CD4-positive, alpha-beta memory T cell (primary cell): ENCODE measurements at regions not wholly inside any gene's neighbourhood (a gene's known extent, or its start where the extent isn't known, plus 50 kb on each side); places are given as distances from the start of the nearest gene placed in this dataset.

ENCODE experiments used
- CTCF ChIA-PET: fragments of 350-600 bp; sonication (Branson Sonifier 250); formaldehyde crosslinking; loops from one replicate; lab custom pipeline; 2021; ENCODE audit warnings: inconsistent platforms; ENCODE audit not compliant: partially characterized antibody; lab: Charles Lee
- POLR2A ChIA-PET: fragments of 350-600 bp; sonication (Branson Sonifier 250); formaldehyde crosslinking; loops from one replicate; lab custom pipeline; 2021; ENCODE audit not compliant: partially characterized antibody; lab: Charles Lee
- DNase-seq, 5 donors: peaks; one replicate each; pipeline versions ENCODE4 v3.0.0 to v3.0.0-alpha.2; 2020 to 2022; ENCODE audit warnings: mixed read lengths in 1 of 5
- H3K27ac ChIP-seq: one replicate; pipeline ENCODE4 v1.7.0; 2013; ENCODE audit warnings: low read depth, low read length
- H3K27me3 ChIP-seq: 2 replicates; pipeline ENCODE4 v1.7.0; 2013; ENCODE audit warnings: mild to moderate bottlenecking, low read length, moderate library complexity; ENCODE audit not compliant: insufficient read depth
- H3K36me3 ChIP-seq: 2 replicates; pipeline ENCODE4 v1.7.0; 2013; ENCODE audit warnings: mild to moderate bottlenecking, low read length, moderate library complexity; ENCODE audit not compliant: insufficient read depth
- H3K4me1 ChIP-seq: 2 replicates; pipeline ENCODE4 v1.7.0; 2013; ENCODE audit warnings: mild to moderate bottlenecking, low read length, moderate library complexity; ENCODE audit not compliant: insufficient read depth
- H3K4me3 ChIP-seq, 2 donors: one replicate each; pipeline ENCODE4 v1.7.0; 2013; ENCODE audit warnings: low read length in 2 of 2, mild to moderate bottlenecking in 1 of 2
- H3K9me3 ChIP-seq, 2 donors: one replicate each; pipeline ENCODE4 v1.7.0; 2013; ENCODE audit warnings: low read length in 2 of 2, control low read depth in 1 of 2; ENCODE audit not compliant: control insufficient read depth in 1 of 2
- H3K27ac Mint-ChIP-seq, 7 donors: one replicate each; pipeline ENCODE4 v1.8.0; 2020 to 2021; ENCODE audit warnings: mixed read lengths in 7 of 7, mild to moderate bottlenecking in 6 of 7, inconsistent platforms in 3 of 7, moderate library complexity in 3 of 7
- H3K27me3 Mint-ChIP-seq, 2 donors: one replicate each; pipeline ENCODE4 v1.8.0; 2020 to 2021; ENCODE audit warnings: mixed read lengths in 2 of 2
- H3K36me3 Mint-ChIP-seq, 2 donors: one replicate each; pipeline ENCODE4 v1.8.0; 2020 to 2021; ENCODE audit warnings: mixed read lengths in 2 of 2, inconsistent platforms in 1 of 2, mild to moderate bottlenecking in 1 of 2
- H3K4me1 Mint-ChIP-seq, 4 donors: one replicate each; pipeline ENCODE4 v1.8.0; 2020 to 2021; ENCODE audit warnings: mixed read lengths in 4 of 4, mild to moderate bottlenecking in 1 of 4
- H3K4me3 Mint-ChIP-seq, 8 donors: one replicate each; pipeline ENCODE4 v1.8.0; 2020 to 2021; ENCODE audit warnings: mixed read lengths in 8 of 8, mild to moderate bottlenecking in 7 of 8, moderate library complexity in 6 of 8, inconsistent platforms in 3 of 8
- H3K9me3 Mint-ChIP-seq, 8 donors: one replicate each; pipeline ENCODE4 v1.8.0; 2020 to 2021; ENCODE audit warnings: mixed read lengths in 8 of 8, mild to moderate bottlenecking in 5 of 8, inconsistent platforms in 3 of 8, moderate library complexity in 1 of 8
- intact Hi-C: fragments of 100-400 bp; cut with micrococcal nuclease; formaldehyde crosslinking; loops from one replicate; pipeline ENCODE4 v1.15.1; 2023

DNA sequence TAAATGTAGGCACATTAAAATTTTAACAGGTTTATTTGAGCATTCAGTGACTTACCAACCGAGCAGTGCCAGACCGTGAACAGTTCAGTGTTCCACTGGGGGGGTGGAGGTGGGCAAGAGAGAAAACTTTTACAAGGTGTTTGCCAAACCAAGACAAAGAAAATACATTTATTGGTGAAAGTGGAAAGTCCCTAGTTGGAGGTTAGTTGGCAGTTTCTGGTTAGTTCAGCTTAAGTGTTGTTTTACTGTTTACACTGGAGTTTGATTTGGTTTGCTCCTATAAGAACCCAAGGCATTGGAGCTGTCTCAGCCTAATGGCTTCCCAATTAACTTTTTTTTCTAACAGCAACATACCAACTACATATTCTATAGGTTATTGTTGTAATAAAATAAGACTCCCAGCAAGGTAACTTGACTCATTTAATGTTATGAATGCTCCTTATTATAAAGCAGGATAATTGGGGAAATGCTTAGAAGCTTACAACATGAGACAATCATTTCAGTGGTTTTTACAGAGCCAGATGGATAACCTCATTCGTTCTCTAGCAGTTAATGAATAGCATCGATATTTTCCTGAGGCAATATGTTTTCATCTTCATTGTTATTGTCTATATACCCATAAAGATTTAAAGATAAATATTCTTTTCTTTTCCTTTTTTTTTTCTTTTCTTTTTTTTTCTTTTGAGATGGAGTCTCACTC lies 115.8 kb downstream of the ETNK1 start:
- Mint-ChIP-seq H3K27me3 (peaks cover 3 to 5% of the 10 kb centered on the region in 2 donors), H3K4me1 (no peaks in the 10 kb centered on the region), H3K36me3 (no peaks in the 10 kb centered on the region), H3K9me3 (peaks cover 0 to 2% (median 0%) of the 10 kb centered on the region in 8 donors), H3K4me3 (peak overlapping the region in 1 of 8 donors; percentile 26), H3K27ac (no peak overlapping the region)
- Histone ChIP-seq H3K27me3 (no peaks in the 10 kb centered on the region), H3K27ac (no peak overlapping the region), H3K4me1 (no peaks in the 10 kb centered on the region), H3K36me3 (no peaks in the 10 kb centered on the region), H3K9me3 (no peaks in the 10 kb centered on the region), H3K4me3 (no peak overlapping the region)
- no peak for DNase-seq
- CTCF ChIA-PET, result no interaction called here
- intact Hi-C loops, result no loop called here
- POLR2A ChIA-PET, result no interaction called here

- Histone ChIP-seq H3K36me3 (no peaks in the 10 kb centered on the region), H3K27me3 (no peaks in the 10 kb centered on the region), H3K4me3 (no peak overlapping the region), H3K4me1 (no peaks in the 10 kb centered on the region), H3K9me3 (no peaks in the 10 kb centered on the region), H3K27ac (no peak overlapping the region)
- Mint-ChIP-seq H3K4me1 (no peaks in the 10 kb centered on the region), H3K36me3 (no peaks in the 10 kb centered on the region), H3K4me3 (no peak overlapping the region), H3K9me3 (no peaks in the 10 kb centered on the region), H3K27me3 (peaks cover 5% of the 10 kb centered on the region in 2 donors), H3K27ac (no peak overlapping the region)
- ChIA-PET CTCF (no interaction called here), POLR2A (no interaction called here)
- intact Hi-C loops, result no loop called here
- DNase-seq, result no peak
Observed at GRCh38 chr12:22743700-22744099, 118.7 kb downstream of the ETNK1 start.

DNA sequence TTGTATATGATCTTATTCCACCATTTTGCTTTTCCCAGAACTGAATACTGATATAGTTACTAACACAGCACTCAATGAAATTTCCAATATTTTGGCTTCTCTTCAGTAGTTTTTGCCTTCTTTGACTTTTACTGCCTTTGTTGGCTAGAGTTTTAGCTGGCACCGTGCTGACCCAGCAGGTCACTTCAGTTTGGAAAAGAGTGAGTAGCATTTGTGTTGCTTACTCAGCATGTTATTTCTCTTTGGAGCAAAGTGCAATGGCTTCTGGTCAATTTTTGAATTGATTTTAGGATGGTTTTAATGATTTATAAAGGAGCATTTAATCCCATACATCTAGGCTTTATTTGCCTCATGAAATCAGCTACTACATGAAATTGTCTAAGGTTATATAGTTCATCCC lies 119.2 kb downstream of the ETNK1 start:
- H3K27ac ChIP-seq, result no peak overlapping the region
- no peak overlapping the region for H3K4me3 ChIP-seq
- H3K27me3 ChIP-seq, result no peaks in the 10 kb centered on the region
- H3K4me1 ChIP-seq, result no peaks in the 10 kb centered on the region
- ChIA-PET CTCF (no interaction called here), POLR2A (no interaction called here)
- Mint-ChIP-seq H3K4me3 (no peak overlapping the region), H3K9me3 (no peaks in the 10 kb centered on the region), H3K27me3 (peaks cover 4 to 6% of the 10 kb centered on the region in 2 donors), H3K4me1 (no peaks in the 10 kb centered on the region), H3K27ac (no peak overlapping the region), H3K36me3 (no peaks in the 10 kb centered on the region)
- H3K36me3 ChIP-seq, result no peaks in the 10 kb centered on the region
- DNase-seq, result no peak
- no peaks in the 10 kb centered on the region for H3K9me3 ChIP-seq
- intact Hi-C loops, result no loop called here

- Mint-ChIP-seq H3K4me1 (no peaks in the 10 kb centered on the region), H3K9me3 (peaks cover 0 to 3% (median 0%) of the 10 kb centered on the region in 8 donors), H3K4me3 (no peak overlapping the region), H3K27me3 (peaks cover 4 to 6% of the 10 kb centered on the region in 2 donors), H3K36me3 (no peaks in the 10 kb centered on the region), H3K27ac (no peak overlapping the region)
- CTCF ChIA-PET, result no interaction called here
- H3K27ac ChIP-seq, result no peak overlapping the region
- no peaks in the 10 kb centered on the region for H3K36me3 ChIP-seq
- H3K9me3 ChIP-seq, result no peaks in the 10 kb centered on the region
- no peaks in the 10 kb centered on the region for H3K4me1 ChIP-seq
- no peak for DNase-seq
- intact Hi-C loops, result no loop called here
- POLR2A ChIA-PET, result no interaction called here
- H3K27me3 ChIP-seq, result no peaks in the 10 kb centered on the region
- H3K4me3 ChIP-seq, result no peak overlapping the region
Observed at GRCh38 chr12:22746720-22747119, 121.7 kb downstream of the ETNK1 start.

GRCh38 chr12:22755629-22756028 lies 130.7 kb downstream of the ETNK1 start:
- H3K27me3 ChIP-seq, result no peaks in the 10 kb centered on the region
- Mint-ChIP-seq H3K4me1 (no peaks in the 10 kb centered on the region), H3K36me3 (no peaks in the 10 kb centered on the region), H3K9me3 (peaks cover 0 to 13% (median 5%) of the 10 kb centered on the region in 8 donors), H3K27me3 (peaks cover 0 to 2% of the 10 kb centered on the region in 2 donors), H3K27ac (no peak overlapping the region), H3K4me3 (no peak overlapping the region)
- no peak overlapping the region for H3K4me3 ChIP-seq
- no peak for DNase-seq
- intact Hi-C loops, result no loop called here
- H3K4me1 ChIP-seq, result no peaks in the 10 kb centered on the region
- no peaks in the 10 kb centered on the region for H3K9me3 ChIP-seq
- CTCF ChIA-PET, result no interaction called here
- no peaks in the 10 kb centered on the region for H3K36me3 ChIP-seq
- POLR2A ChIA-PET, result no interaction called here
- H3K27ac ChIP-seq, result no peak overlapping the region

- Histone ChIP-seq H3K36me3 (no peaks in the 10 kb centered on the region), H3K4me1 (no peaks in the 10 kb centered on the region), H3K4me3 (no peak overlapping the region), H3K9me3 (no peaks in the 10 kb centered on the region), H3K27ac (no peak overlapping the region), H3K27me3 (no peaks in the 10 kb centered on the region)
- H3K27me3 Mint-ChIP-seq, result no peaks in the 10 kb centered on the region
- ChIA-PET CTCF (no interaction called here), POLR2A (no interaction called here)
- H3K4me1 Mint-ChIP-seq, result no peaks in the 10 kb centered on the region
- no peak overlapping the region for H3K27ac Mint-ChIP-seq
- no peak for DNase-seq
- intact Hi-C loops, result no loop called here
- no peak overlapping the region for H3K4me3 Mint-ChIP-seq
- H3K9me3 Mint-ChIP-seq, result peaks cover 0 to 4% (median under 1%) of the 10 kb centered on the region in 8 donors
- no peaks in the 10 kb centered on the region for H3K36me3 Mint-ChIP-seq
Observed at GRCh38 chr12:22759769-22760674, 135.1 kb downstream of the ETNK1 start.

- Histone ChIP-seq H3K27me3 (no peaks in the 10 kb centered on the region), H3K4me3 (no peak overlapping the region), H3K27ac (no peak overlapping the region), H3K36me3 (no peaks in the 10 kb centered on the region), H3K4me1 (no peaks in the 10 kb centered on the region), H3K9me3 (no peaks in the 10 kb centered on the region)
- POLR2A ChIA-PET, result no interaction called here
- Mint-ChIP-seq H3K36me3 (no peaks in the 10 kb centered on the region), H3K9me3 (no peaks in the 10 kb centered on the region), H3K27ac (no peak overlapping the region), H3K4me1 (no peaks in the 10 kb centered on the region), H3K4me3 (no peak overlapping the region), H3K27me3 (peaks cover 0 to 6% of the 10 kb centered on the region in 2 donors)
- no peak for DNase-seq
- CTCF ChIA-PET, result no interaction called here
- intact Hi-C loops, result no loop called here
Observed at GRCh38 chr12:22765421-22766130, 140.6 kb downstream of the ETNK1 start.
